HCT116 (cell line): ENCODE measurements at regions not wholly inside any gene's neighbourhood (a gene's known extent, or its start where the extent isn't known, plus 50 kb on each side); places are given as distances from the start of the nearest gene placed in this dataset.

Source experiments
- ATAC-seq: fragments of 200-7000 bp; cut with Tn5 transposase; 2 replicates; pipeline ENCODE4 v1.9.1; 2020; ENCODE audit warnings: mild to moderate bottlenecking, moderate library complexity
- BruUV-seq: library from RNA; stranded (reverse); fragments of 400-500 nt; replicated peaks from 2 replicates; lab custom pipeline; 2021; lab: Mats Ljungman, UMichigan
- CTCF ChIA-PET: fragments of 300-600 bp; sonication (Branson Sonifier 250); formaldehyde crosslinking; loops from one replicate; lab custom pipeline; 2021; ENCODE audit warnings: antibody characterized with exemption; lab: Charles Lee
- POLR2A ChIA-PET: fragments of 300-600, 350-600 bp; sonication (Branson Sonifier 250); formaldehyde crosslinking; loops from one replicate; lab custom pipeline; 2021; ENCODE audit warnings: antibody characterized with exemption; lab: Charles Lee
- RAD21 ChIA-PET, 2 experiments: fragments of 300-600 bp; sonication (Branson Sonifier 250); formaldehyde crosslinking; loops; one replicate each; lab custom pipeline; 2023; ENCODE audit warnings: low total read pairs in 2 of 2; ENCODE audit not compliant: uncharacterized antibody in 2 of 2, unreplicated experiment in 2 of 2, low non-redundant PET in 1 of 2; lab: Charles Lee
- DNase-seq: peaks from one replicate; pipeline ENCODE4 v3.0.0-alpha.2; 2010; ENCODE audit warnings: low read depth, low spot score
- H2AFZ ChIP-seq: fragments of 200-600 bp; shearing (Covaris generic), sonication (generic); 2 replicates; pipeline ENCODE4 v1.6.1; 2017; ENCODE audit warnings: low read depth, mixed run types, mixed read lengths, antibody characterized with exemption, low read length; ENCODE audit not compliant: poor library complexity, severe bottlenecking
- H3K27ac ChIP-seq: 2 replicates; pipeline ENCODE4 v1.5.1; 2012; ENCODE audit warnings: low read depth, low read length
- H3K27me3 ChIP-seq: fragments of 200-600 bp; sonication (generic); 2 replicates; pipeline ENCODE4 v1.6.1; 2016; ENCODE audit warnings: mixed run types, low read length, mixed read lengths; ENCODE audit not compliant: insufficient read depth
- H3K36me3 ChIP-seq, 2 experiments: fragments of 200-500 bp in 1 of 2; fragments of 200-600 bp in 1 of 2; sonication (Bioruptor generic) in 1 of 2; sonication (generic) in 1 of 2; 2 replicates each; pipeline versions ENCODE4 v1.5.1 to v1.6.1; 2014 to 2016; ENCODE audit warnings: low read length in 2 of 2, inconsistent platforms in 1 of 2, mixed read lengths in 1 of 2, mixed run types in 1 of 2; ENCODE audit not compliant: insufficient read depth in 2 of 2, control insufficient read depth in 1 of 2
- H3K4me1 ChIP-seq, 2 experiments: fragments of 200-600 bp in 1 of 2; sonication (generic) in 1 of 2; 2 replicates each; pipeline versions ENCODE4 v1.5.1 to v1.6.1; 2012 to 2017; ENCODE audit warnings: low read length in 2 of 2, inconsistent platforms in 1 of 2, mild to moderate bottlenecking in 1 of 2, mixed read lengths in 1 of 2, mixed run types in 1 of 2, moderate library complexity in 1 of 2; ENCODE audit not compliant: insufficient read depth in 2 of 2, control insufficient read depth in 1 of 2
- H3K4me2 ChIP-seq: fragments of 200-600 bp; sonication (generic); 2 replicates; pipeline ENCODE4 v1.6.1; 2017; ENCODE audit warnings: mixed run types, low read length, mixed read lengths
- H3K4me3 ChIP-seq, 2 experiments: fragments of 200-600 bp in 1 of 2; sonication (generic) in 1 of 2; replicated peaks in 1 of 2; 2 replicates each; pipeline ENCODE4 v1.5.1; 2011 to 2016; ENCODE audit warnings: low read length in 2 of 2, control low read depth in 1 of 2, low read depth in 1 of 2, mild to moderate bottlenecking in 1 of 2, mixed read lengths in 1 of 2, mixed run types in 1 of 2
- H3K79me2 ChIP-seq: fragments of 200-600 bp; sonication (generic); 2 replicates; pipeline ENCODE4 v1.6.1; 2017; ENCODE audit warnings: mild to moderate bottlenecking, mixed run types, low read length, moderate library complexity, mixed read lengths; ENCODE audit not compliant: insufficient read depth
- H3K9ac ChIP-seq: fragments of 200-600 bp; sonication (generic); 2 replicates; pipeline ENCODE4 v1.6.1; 2016; ENCODE audit warnings: low read length, mixed read lengths
- H3K9me2 ChIP-seq: fragments of 200-600 bp; sonication (generic), shearing (Covaris generic); 2 replicates; pipeline ENCODE4 v1.6.1; 2017; ENCODE audit warnings: mixed run types, mild to moderate bottlenecking, moderate library complexity; ENCODE audit not compliant: insufficient read depth
- H3K9me3 ChIP-seq, 2 experiments: fragments of 200-500 bp in 1 of 2; fragments of 200-600 bp in 1 of 2; sonication (Bioruptor generic) in 1 of 2; sonication (generic) in 1 of 2; 2 replicates each; pipeline ENCODE4 v1.6.1; 2014 to 2017; ENCODE audit warnings: low read length in 2 of 2, mixed read lengths in 2 of 2, inconsistent platforms in 1 of 2, low read depth in 1 of 2, mild to moderate bottlenecking in 1 of 2, mixed run types in 1 of 2, moderate library complexity in 1 of 2; ENCODE audit not compliant: control insufficient read depth in 1 of 2, insufficient read depth in 1 of 2
- H4K20me1 ChIP-seq: fragments of 200-600 bp; sonication (generic), shearing (Covaris generic); 2 replicates; pipeline ENCODE4 v1.6.1; 2017; ENCODE audit warnings: mixed run types, mild to moderate bottlenecking, moderate library complexity; ENCODE audit not compliant: insufficient read depth
- ATF3 ChIP-seq: IDR thresholded peaks from 2 replicates; pipeline ENCODE4 v1.6.1; 2012
- CBX3 ChIP-seq: IDR thresholded peaks from 2 replicates; pipeline ENCODE4 v1.6.1; 2012; ENCODE audit warnings: low read depth
- CEBPB ChIP-seq: IDR thresholded peaks from 2 replicates; pipeline ENCODE4 v1.6.1; 2012; ENCODE audit warnings: low read depth
- ELF1 ChIP-seq: IDR thresholded peaks from 2 replicates; pipeline ENCODE4 v1.6.1; 2012; ENCODE audit warnings: low read depth, borderline replicate concordance
- MAX ChIP-seq: IDR thresholded peaks from 2 replicates; pipeline ENCODE4 v1.6.1; 2012
- RAD21 ChIP-seq: IDR thresholded peaks from 2 replicates; pipeline ENCODE4 v1.6.1; 2012; ENCODE audit warnings: low read depth, mild to moderate bottlenecking
- SP1 ChIP-seq: IDR thresholded peaks from 2 replicates; pipeline ENCODE4 v1.6.1; 2012; ENCODE audit warnings: low read depth
- YY1 ChIP-seq: IDR thresholded peaks from 2 replicates; pipeline ENCODE4 v1.6.1; 2011; ENCODE audit warnings: low read length, low read depth, moderate library complexity, mild to moderate bottlenecking; ENCODE audit not compliant: insufficient replicate concordance; ENCODE audit errors: extremely low read depth
- ZBTB33 ChIP-seq: IDR thresholded peaks from 2 replicates; pipeline ENCODE4 v1.6.1; 2011; ENCODE audit warnings: mild to moderate bottlenecking, low read length, moderate library complexity; ENCODE audit not compliant: insufficient replicate concordance; ENCODE audit errors: extremely low read depth
- intact Hi-C: fragments of 100-400 bp; cut with micrococcal nuclease; formaldehyde crosslinking; loops from 2 replicates; pipeline ENCODE4 v1.10.0; 2022

GRCh38 chr5:125381290-125381689 lies 634.9 kb upstream of the ZNF608 start:
- Histone ChIP-seq H3K9me3 (no peaks in the 10 kb centered on the region), H3K36me3 (no peaks in the 10 kb centered on the region), H4K20me1 (no peaks in the 10 kb centered on the region), H3K9me2 (no peaks in the 10 kb centered on the region), H3K4me3 (no peak overlapping the region)
- ChIA-PET CTCF (no interaction called here), RAD21 (no interaction called here)
- ATAC-seq (no peak), DNase-seq (no peak)
- no TSS peak for BruUV-seq
- TF ChIP-seq CEBPB (no peak), ZBTB33 (no peak), CBX3 (no peak), MAX (no peak), ATF3 (no peak), SP1 (no peak), YY1 (no peak), RAD21 (no peak)
- TF ChIP-seq, all 23 proteins: peak for 0
- intact Hi-C loops: no loop called here
- H3K27me3 ChIP-seq: no peaks in the 10 kb centered on the region
- no peaks in the 10 kb centered on the region for H3K4me1 ChIP-seq
- no peak overlapping the region for H3K27ac ChIP-seq
- POLR2A ChIA-PET: no interaction called here
- no peaks in the 10 kb centered on the region for H3K79me2 ChIP-seq
- H3K9ac ChIP-seq: no peak overlapping the region
- H2AFZ ChIP-seq: no peak overlapping the region
- H3K4me2 ChIP-seq: no peak overlapping the region

- Histone ChIP-seq H3K4me1 (no peaks in the 10 kb centered on the region), H4K20me1 (no peaks in the 10 kb centered on the region), H3K9me2 (no peaks in the 10 kb centered on the region), H2AFZ (no peak overlapping the region)
- DNase-seq (no peak), ATAC-seq (no peak)
- CTCF ChIA-PET: no interaction called here
- POLR2A ChIA-PET: no interaction called here
- intact Hi-C loops: no loop called here
- no peak for TF ChIP-seq ZBTB33
- TF ChIP-seq ELF1: no peak
- TF ChIP-seq, all 23 proteins: peak for 0
- Histone ChIP-seq H3K27me3 (no peaks in the 10 kb centered on the region), H3K9ac (no peak overlapping the region), H3K9me3 (no peaks in the 10 kb centered on the region), H3K79me2 (no peaks in the 10 kb centered on the region), H3K4me2 (no peak overlapping the region), H3K36me3 (no peaks in the 10 kb centered on the region), H3K4me3 (no peak overlapping the region), H3K27ac (no peak overlapping the region)
- RAD21 ChIA-PET: no interaction called here
- BruUV-seq: no TSS peak
These were observed 637.6 kb upstream of the ZNF608 start for GRCh38 chr5:125384071-125384470.
